ENCODE measurements at regions not wholly inside any gene's neighbourhood (a gene's known extent, or its start where the extent isn't known, plus 50 kb on each side); places are given as distances from the start of the nearest gene placed in this dataset.

- H3K9me3 ChIP-seq, result no peaks in the 10 kb centered on the region
- no peak overlapping the region for H3K27ac ChIP-seq (ENCODE audit: low read length)
- H3K4me3 ChIP-seq (ENCODE audit: control insufficient read depth in 1 of 2, extremely low read depth in 1 of 2, low read length in 1 of 2), result no peak overlapping the region
- ChIA-PET POLR2A (no interaction called here), CTCF (interaction anchor here in 1 of 2 donors (0.6 kb wide), 1 partner anchor 11 kb away, joined by 6 read pairs; no protein-coding TSS in a partner anchor)
- H3K36me3 ChIP-seq (ENCODE audit: control insufficient read depth in 2 of 2, extremely low read depth in 1 of 2, insufficient read depth in 1 of 2, low read length in 1 of 2), result no peaks in the 10 kb centered on the region
- H3K9me3 Mint-ChIP-seq, result peaks cover 0 to 10% (median 4%) of the 10 kb centered on the region in 3 donors
- no peaks in the 10 kb centered on the region for H3K27me3 Mint-ChIP-seq
- ATAC-seq (replicated peaks in 1 of 4), result no peak
- no peaks in the 10 kb centered on the region for H3K36me3 Mint-ChIP-seq
- WGBS (ENCODE audit: insufficient coverage), result no CpG with 5 or more reads among the region's 5 CpGs
- H3K4me1 ChIP-seq (ENCODE audit: control insufficient read depth in 1 of 2, extremely low read depth in 1 of 2, insufficient read depth in 2 of 2, low read length in 2 of 2), result no peaks in the 10 kb centered on the region
- no peak overlapping the region for H3K27ac Mint-ChIP-seq
- no peak for DNase-seq
- H3K4me1 Mint-ChIP-seq, result no peaks in the 10 kb centered on the region
- H3K27me3 ChIP-seq (replicated peaks in 1 of 2; ENCODE audit: control insufficient read depth in 2 of 2, extremely low read depth in 1 of 2, insufficient read depth in 2 of 2, low read length in 1 of 2), result no peaks in the 10 kb centered on the region
- no peak overlapping the region for H3K4me3 Mint-ChIP-seq
These were observed 575.8 kb downstream of the NUF2 start for GRCh38 chr1:163897412-163898155.

- H3K27ac Mint-ChIP-seq, result no peak overlapping the region
- Histone ChIP-seq H3K4me1 (ENCODE audit: control insufficient read depth in 1 of 2, extremely low read depth in 1 of 2, insufficient read depth in 2 of 2, low read length in 2 of 2) (no peaks in the 10 kb centered on the region), H3K27ac (ENCODE audit: low read length) (no peak overlapping the region), H3K4me3 (ENCODE audit: control insufficient read depth in 1 of 2, extremely low read depth in 1 of 2, low read length in 1 of 2) (no peak overlapping the region), H3K36me3 (ENCODE audit: control insufficient read depth in 2 of 2, extremely low read depth in 1 of 2, insufficient read depth in 1 of 2, low read length in 1 of 2) (no peaks in the 10 kb centered on the region), H3K9me3 (no peaks in the 10 kb centered on the region), H3K27me3 (replicated peaks in 1 of 2; ENCODE audit: control insufficient read depth in 2 of 2, extremely low read depth in 1 of 2, insufficient read depth in 2 of 2, low read length in 1 of 2) (no peaks in the 10 kb centered on the region)
- no peak for ATAC-seq (replicated peaks in 1 of 4)
- POLR2A ChIA-PET, result no interaction called here
- H3K4me1 Mint-ChIP-seq, result no peaks in the 10 kb centered on the region
- no peaks in the 10 kb centered on the region for H3K36me3 Mint-ChIP-seq
- CTCF ChIA-PET, result no interaction called here
- DNase-seq, result no peak
- H3K4me3 Mint-ChIP-seq, result no peak overlapping the region
- peaks cover 9 to 34% (median 24%) of the 10 kb centered on the region in 3 donors for H3K9me3 Mint-ChIP-seq
- H3K27me3 Mint-ChIP-seq, result no peaks in the 10 kb centered on the region
These were observed 584.5 kb downstream of the NUF2 start for GRCh38 chr1:163906283-163906682.

GRCh38 chr1:163912170-163912884 is 590.6 kb downstream of the NUF2 start:
- no peaks in the 10 kb centered on the region for H3K36me3 Mint-ChIP-seq
- no peaks in the 10 kb centered on the region for H3K4me1 Mint-ChIP-seq
- no peak overlapping the region for H3K27ac ChIP-seq (ENCODE audit: low read length)
- H3K9me3 Mint-ChIP-seq, result peaks cover 5 to 31% (median 20%) of the 10 kb centered on the region in 3 donors
- no peaks in the 10 kb centered on the region for H3K4me1 ChIP-seq (ENCODE audit: control insufficient read depth in 1 of 2, extremely low read depth in 1 of 2, insufficient read depth in 2 of 2, low read length in 2 of 2)
- H3K27me3 Mint-ChIP-seq, result no peaks in the 10 kb centered on the region
- 83% methylated on average over 2 of the region's 4 CpGs for WGBS (ENCODE audit: insufficient coverage)
- H3K36me3 ChIP-seq (ENCODE audit: control insufficient read depth in 2 of 2, extremely low read depth in 1 of 2, insufficient read depth in 1 of 2, low read length in 1 of 2), result no peaks in the 10 kb centered on the region
- H3K4me3 Mint-ChIP-seq, result no peak overlapping the region
- H3K27ac Mint-ChIP-seq, result no peak overlapping the region
- ChIA-PET POLR2A (no interaction called here), CTCF (no interaction called here)
- no peaks in the 10 kb centered on the region for H3K9me3 ChIP-seq
- no peak for DNase-seq
- no peak for ATAC-seq (replicated peaks in 1 of 4)
- no peak overlapping the region for H3K4me3 ChIP-seq (ENCODE audit: control insufficient read depth in 1 of 2, extremely low read depth in 1 of 2, low read length in 1 of 2)
- no peaks in the 10 kb centered on the region for H3K27me3 ChIP-seq (replicated peaks in 1 of 2; ENCODE audit: control insufficient read depth in 2 of 2, extremely low read depth in 1 of 2, insufficient read depth in 2 of 2, low read length in 1 of 2)

- ATAC-seq (replicated peaks in 1 of 4), result no peak
- CTCF ChIA-PET, result no interaction called here
- no peaks in the 10 kb centered on the region for H3K4me1 Mint-ChIP-seq
These were observed 593.1 kb downstream of the NUF2 start for GRCh38 chr1:163914785-163915413.

GRCh38 chr1:163922743-163923201 is 601.0 kb downstream of the NUF2 start:
- Histone ChIP-seq H3K4me3 (ENCODE audit: control insufficient read depth in 1 of 2, extremely low read depth in 1 of 2, low read length in 1 of 2) (no peak overlapping the region), H3K27ac (ENCODE audit: low read length) (no peak overlapping the region), H3K4me1 (ENCODE audit: control insufficient read depth in 1 of 2, extremely low read depth in 1 of 2, insufficient read depth in 2 of 2, low read length in 2 of 2) (no peaks in the 10 kb centered on the region), H3K27me3 (replicated peaks in 1 of 2; ENCODE audit: control insufficient read depth in 2 of 2, extremely low read depth in 1 of 2, insufficient read depth in 2 of 2, low read length in 1 of 2) (no peaks in the 10 kb centered on the region), H3K36me3 (ENCODE audit: control insufficient read depth in 2 of 2, extremely low read depth in 1 of 2, insufficient read depth in 1 of 2, low read length in 1 of 2) (no peaks in the 10 kb centered on the region), H3K9me3 (no peaks in the 10 kb centered on the region)
- Mint-ChIP-seq H3K27ac (no peak overlapping the region), H3K9me3 (peaks cover 4 to 14% (median 5%) of the 10 kb centered on the region in 3 donors), H3K27me3 (no peaks in the 10 kb centered on the region), H3K4me1 (no peaks in the 10 kb centered on the region), H3K4me3 (no peak overlapping the region), H3K36me3 (no peaks in the 10 kb centered on the region)
- ChIA-PET CTCF (no interaction called here), POLR2A (no interaction called here)
- DNase-seq (no peak), ATAC-seq (replicated peaks in 1 of 4) (no peak)

More at GRCh38 chr1:163914785-163915413, 593.1 kb downstream of the NUF2 start:
- POLR2A ChIA-PET, result no interaction called here
- Histone ChIP-seq H3K36me3 (ENCODE audit: control insufficient read depth in 2 of 2, extremely low read depth in 1 of 2, insufficient read depth in 1 of 2, low read length in 1 of 2) (no peaks in the 10 kb centered on the region), H3K27ac (ENCODE audit: low read length) (no peak overlapping the region), H3K27me3 (replicated peaks in 1 of 2; ENCODE audit: control insufficient read depth in 2 of 2, extremely low read depth in 1 of 2, insufficient read depth in 2 of 2, low read length in 1 of 2) (no peaks in the 10 kb centered on the region), H3K4me1 (ENCODE audit: control insufficient read depth in 1 of 2, extremely low read depth in 1 of 2, insufficient read depth in 2 of 2, low read length in 2 of 2) (no peaks in the 10 kb centered on the region), H3K9me3 (no peaks in the 10 kb centered on the region), H3K4me3 (ENCODE audit: control insufficient read depth in 1 of 2, extremely low read depth in 1 of 2, low read length in 1 of 2) (no peak overlapping the region)
- Mint-ChIP-seq H3K27ac (no peak overlapping the region), H3K4me3 (no peak overlapping the region), H3K27me3 (no peaks in the 10 kb centered on the region), H3K36me3 (no peaks in the 10 kb centered on the region), H3K9me3 (peaks cover 0 to 11% (median 4%) of the 10 kb centered on the region in 3 donors)
- no peak for DNase-seq

- 83% methylated on average over 1 of the region's 3 CpGs for WGBS (ENCODE audit: insufficient coverage)
- peaks cover 4 to 18% (median 8%) of the 10 kb centered on the region in 3 donors for H3K9me3 Mint-ChIP-seq
- no peaks in the 10 kb centered on the region for H3K4me1 ChIP-seq (ENCODE audit: control insufficient read depth in 1 of 2, extremely low read depth in 1 of 2, insufficient read depth in 2 of 2, low read length in 2 of 2)
- POLR2A ChIA-PET, result no interaction called here
- no peaks in the 10 kb centered on the region for H3K36me3 ChIP-seq (ENCODE audit: control insufficient read depth in 2 of 2, extremely low read depth in 1 of 2, insufficient read depth in 1 of 2, low read length in 1 of 2)
- no peak for DNase-seq
- no peak overlapping the region for H3K4me3 ChIP-seq (ENCODE audit: control insufficient read depth in 1 of 2, extremely low read depth in 1 of 2, low read length in 1 of 2)
- no peak overlapping the region for H3K27ac Mint-ChIP-seq
- H3K9me3 ChIP-seq, result no peaks in the 10 kb centered on the region
- no peak for ATAC-seq (replicated peaks in 1 of 4)
- H3K27ac ChIP-seq (ENCODE audit: low read length), result no peak overlapping the region
- H3K27me3 ChIP-seq (replicated peaks in 1 of 2; ENCODE audit: control insufficient read depth in 2 of 2, extremely low read depth in 1 of 2, insufficient read depth in 2 of 2, low read length in 1 of 2), result no peaks in the 10 kb centered on the region
- no peaks in the 10 kb centered on the region for H3K4me1 Mint-ChIP-seq
- H3K4me3 Mint-ChIP-seq, result no peak overlapping the region
- H3K36me3 Mint-ChIP-seq, result no peaks in the 10 kb centered on the region
- CTCF ChIA-PET, result no interaction called here
- no peaks in the 10 kb centered on the region for H3K27me3 Mint-ChIP-seq
These were observed 602.3 kb downstream of the NUF2 start for GRCh38 chr1:163924041-163924440.
